ENCODE measurements at regions not wholly inside any gene's neighbourhood (a gene's known extent, or its start where the extent isn't known, plus 50 kb on each side); places are given as distances from the start of the nearest gene placed in this dataset.
A peak's percentile ranks its signal among the peaks of the same experiment; 100 is the strongest.

GRCh38 chr1:57831624-57832023, 407.8 kb upstream of the DAB1 start:
- H3K4me3 ChIP-seq (ENCODE audit: low read length): no peak overlapping the region
- TF ChIP-seq CTCF (conservative IDR thresholded peaks at IDR 0.05; ENCODE audit: low read depth, low read length): no peak
- peak; percentile 17 for DNase-seq (ENCODE audit: low read depth)

GRCh38 chr1:57826535-57826934, 402.7 kb upstream of the DAB1 start:
- no peak for DNase-seq (ENCODE audit: low read depth)
- H3K4me3 ChIP-seq (ENCODE audit: low read length): no peak overlapping the region
- no peak for TF ChIP-seq CTCF (conservative IDR thresholded peaks at IDR 0.05; ENCODE audit: low read depth, low read length)

- no peak for DNase-seq (ENCODE audit: low read depth)
- no peak overlapping the region for H3K4me3 ChIP-seq (ENCODE audit: low read length)
- no peak for TF ChIP-seq CTCF (conservative IDR thresholded peaks at IDR 0.05; ENCODE audit: low read depth, low read length)
These were observed 400.7 kb upstream of the DAB1 start for GRCh38 chr1:57824535-57824934.

DNA sequence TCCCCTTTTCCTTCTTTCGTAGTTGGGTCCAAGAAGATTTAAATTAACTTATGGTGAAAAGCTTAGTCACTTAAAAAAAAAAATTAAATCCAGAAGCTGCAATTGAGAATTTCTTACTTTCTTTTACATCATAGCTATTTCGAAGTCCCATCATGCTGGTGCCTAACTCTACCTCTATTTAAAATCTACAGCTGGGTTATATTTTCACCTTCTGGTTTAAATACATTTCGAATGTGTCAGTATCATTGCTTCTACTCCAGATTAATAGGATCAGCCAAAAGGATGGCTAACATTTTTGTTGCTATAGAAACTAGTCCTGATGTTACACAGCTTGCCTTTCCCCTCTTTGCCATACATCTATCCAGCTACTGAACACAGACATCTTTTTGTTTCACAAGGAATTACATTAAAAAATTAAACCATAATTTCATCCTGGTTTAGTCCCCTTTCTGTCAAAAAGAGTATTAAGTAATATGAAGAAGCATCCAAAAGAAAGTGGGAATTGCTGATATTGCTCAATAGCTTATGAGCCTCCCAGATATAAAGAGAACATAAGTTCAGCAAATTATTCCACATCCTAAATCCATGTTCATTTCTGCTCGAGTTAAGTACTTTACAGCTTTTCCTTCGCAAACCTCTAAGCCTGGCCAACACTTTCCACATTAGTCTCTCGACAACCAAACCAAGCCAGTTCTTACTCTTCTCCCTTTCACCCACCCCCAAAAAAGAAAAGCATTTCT, 396.7 kb upstream of the DAB1 start:
- no peak for DNase-seq (ENCODE audit: low read depth)
- H3K4me3 ChIP-seq (ENCODE audit: low read length): no peak overlapping the region
- no peak for TF ChIP-seq CTCF (conservative IDR thresholded peaks at IDR 0.05; ENCODE audit: low read depth, low read length)

- DNase-seq (ENCODE audit: low read depth): no peak
- no peak overlapping the region for H3K4me3 ChIP-seq (ENCODE audit: low read length)
- no peak for TF ChIP-seq CTCF (conservative IDR thresholded peaks at IDR 0.05; ENCODE audit: low read depth, low read length)
These were observed 396.0 kb upstream of the DAB1 start for GRCh38 chr1:57819893-57820292.

GRCh38 chr1:57803586-57803985, 379.7 kb upstream of the DAB1 start:
- no peak for TF ChIP-seq CTCF (conservative IDR thresholded peaks at IDR 0.05; ENCODE audit: low read depth, low read length)
- DNase-seq (ENCODE audit: low read depth): no peak

DNA sequence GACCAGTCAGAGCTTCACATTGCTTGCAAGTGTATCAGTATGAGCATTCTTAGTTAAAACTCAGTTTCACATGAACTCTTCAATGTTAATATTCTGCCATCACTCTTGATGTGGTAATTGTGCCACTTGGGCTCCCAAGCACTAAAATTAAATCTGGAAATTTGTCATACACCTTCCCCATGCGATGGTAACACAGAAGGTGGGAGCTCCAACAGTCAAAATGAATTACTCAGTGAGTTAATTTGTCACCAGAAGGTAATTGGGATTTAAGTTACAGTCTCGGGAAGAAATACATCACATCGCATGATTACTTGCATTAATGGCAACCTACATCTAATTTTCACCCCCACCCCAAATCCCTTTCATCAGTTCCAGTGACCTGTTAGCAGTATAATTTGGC, 376.5 kb upstream of the DAB1 start:
- no peak overlapping the region for H3K4me3 ChIP-seq (ENCODE audit: low read length)
- DNase-seq (ENCODE audit: low read depth): no peak
- TF ChIP-seq CTCF (conservative IDR thresholded peaks at IDR 0.05; ENCODE audit: low read depth, low read length): no peak

More at GRCh38 chr1:57803586-57803985, 379.7 kb upstream of the DAB1 start:
- no peak overlapping the region for H3K4me3 ChIP-seq (ENCODE audit: low read length)

Measured in retinal pigment epithelial cell (primary cell).